CD4-positive, alpha-beta T cell (primary cell): ENCODE measurements at regions not wholly inside any gene's neighbourhood (a gene's known extent, or its start where the extent isn't known, plus 50 kb on each side); places are given as distances from the start of the nearest gene placed in this dataset.

Experiments
- ATAC-seq: fragments of 200-7000 bp; cut with Tn5 transposase; one replicate; pipeline ENCODE4 v1.10.0; 2022; ENCODE audit warnings: mild to moderate bottlenecking; ENCODE audit not compliant: poor library complexity
- CTCF ChIA-PET: fragments of 350-600 bp; sonication (Branson Sonifier 250); formaldehyde crosslinking; loops from one replicate; lab custom pipeline; 2021; ENCODE audit warnings: antibody characterized with exemption, inconsistent platforms; lab: Charles Lee
- POLR2A ChIA-PET: fragments of 350-600 bp; sonication (Branson Sonifier 250); formaldehyde crosslinking; loops from one replicate; lab custom pipeline; 2021; ENCODE audit warnings: antibody characterized with exemption, inconsistent platforms; lab: Charles Lee
- DNase-seq, 14 experiments: peaks; one replicate each; pipeline ENCODE4 v3.0.0-alpha.2; 2013 to 2020; ENCODE audit warnings: mixed read lengths in 2 of 14
- H3K27ac ChIP-seq, 2 donors: one replicate each; pipeline versions ENCODE4 v1.5.1 to v1.7.0; 2013; ENCODE audit warnings: low read length in 2 of 2, low read depth in 1 of 2, mild to moderate bottlenecking in 1 of 2
- H3K27me3 ChIP-seq, 2 experiments: 1 replicate in 1 of 2; 2 replicates in 1 of 2; pipeline versions ENCODE4 v1.6.1 to v1.7.0; 2013; ENCODE audit warnings: low read length in 2 of 2, control low read depth in 1 of 2, mild to moderate bottlenecking in 1 of 2, moderate library complexity in 1 of 2; ENCODE audit not compliant: insufficient read depth in 2 of 2, control insufficient read depth in 1 of 2
- H3K36me3 ChIP-seq: one replicate; pipeline ENCODE4 v1.6.1; 2013; ENCODE audit warnings: low read length, control low read depth; ENCODE audit not compliant: insufficient read depth
- H3K4me1 ChIP-seq: one replicate; pipeline ENCODE4 v1.6.1; 2013; ENCODE audit warnings: low read length, control low read depth; ENCODE audit not compliant: insufficient read depth
- H3K4me3 ChIP-seq: one replicate; pipeline ENCODE4 v1.5.1; 2013; ENCODE audit warnings: mild to moderate bottlenecking, low read length, moderate library complexity
- H3K9me3 ChIP-seq, 2 experiments: 1 replicate in 1 of 2; 2 replicates in 1 of 2; pipeline versions ENCODE4 v1.6.1 to v1.7.0; 2013; ENCODE audit warnings: low read length in 2 of 2, mild to moderate bottlenecking in 2 of 2, control low read depth in 1 of 2, moderate library complexity in 1 of 2; ENCODE audit not compliant: control insufficient read depth in 1 of 2, insufficient read depth in 1 of 2
- H3K27ac Mint-ChIP-seq: one replicate; pipeline ENCODE4 v1.8.0; 2020; ENCODE audit warnings: mixed read lengths
- H3K27me3 Mint-ChIP-seq: one replicate; pipeline ENCODE4 v1.8.0; 2021; ENCODE audit warnings: mixed read lengths
- H3K36me3 Mint-ChIP-seq: one replicate; pipeline ENCODE4 v1.8.0; 2021; ENCODE audit warnings: low read depth, mixed read lengths
- H3K4me1 Mint-ChIP-seq: one replicate; pipeline ENCODE4 v1.8.0; 2021; ENCODE audit warnings: low read depth, mixed read lengths
- H3K4me3 Mint-ChIP-seq: one replicate; pipeline ENCODE4 v1.8.0; 2020; ENCODE audit warnings: mild to moderate bottlenecking, mixed read lengths
- H3K9me3 Mint-ChIP-seq: one replicate; pipeline ENCODE4 v1.8.0; 2020; ENCODE audit warnings: mixed read lengths
- intact Hi-C, 2 experiments: fragments of 100-400 bp; cut with DNase I in 1 of 2; cut with micrococcal nuclease in 1 of 2; formaldehyde crosslinking; loops; one replicate each; pipeline versions ENCODE4 v1.15.1 to v1.9.0; 2023 to 2025; cut with DNase I, micrococcal nuclease
- TF ChIP-seq, protein P1 (sequence below): fragments of 200-600 bp; IDR thresholded peaks from one replicate; pipeline ENCODE4 v1.8.0; 2022; ENCODE audit warnings: antibody characterized with exemption, mild to moderate bottlenecking

DNA sequence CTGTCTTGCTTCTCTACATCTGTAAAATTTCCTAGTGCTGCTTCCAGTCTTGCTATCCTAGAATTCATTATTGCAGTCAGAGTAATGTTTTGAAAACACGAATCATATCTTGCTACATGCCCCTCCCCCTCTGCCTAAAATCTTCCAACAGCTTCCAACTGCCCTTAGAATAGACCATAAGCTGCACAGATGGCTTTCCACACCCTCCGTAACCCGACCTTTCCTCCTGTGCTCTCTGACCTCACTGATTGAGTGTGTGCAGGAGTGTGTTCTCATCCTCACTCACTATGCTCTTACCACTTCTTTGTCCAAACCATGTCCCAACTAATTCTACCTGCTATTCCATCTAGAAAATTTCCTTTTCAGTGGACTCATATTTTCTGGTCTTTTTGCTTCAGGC lies 121.2 kb upstream of the ANKRD1 start:
- Histone ChIP-seq H3K27ac (no peak overlapping the region), H3K4me3 (no peak overlapping the region), H3K9me3 (no peaks in the 10 kb centered on the region), H3K36me3 (no peaks in the 10 kb centered on the region), H3K27me3 (no peaks in the 10 kb centered on the region), H3K4me1 (no peaks in the 10 kb centered on the region)
- H3K4me1 Mint-ChIP-seq = no peaks in the 10 kb centered on the region
- ATAC-seq (no peak), DNase-seq (no peak)
- POLR2A ChIA-PET = no interaction called here
- H3K9me3 Mint-ChIP-seq = no peaks in the 10 kb centered on the region
- no peaks in the 10 kb centered on the region for H3K36me3 Mint-ChIP-seq
- no peak overlapping the region for H3K27ac Mint-ChIP-seq
- TF ChIP-seq, protein P1, sequence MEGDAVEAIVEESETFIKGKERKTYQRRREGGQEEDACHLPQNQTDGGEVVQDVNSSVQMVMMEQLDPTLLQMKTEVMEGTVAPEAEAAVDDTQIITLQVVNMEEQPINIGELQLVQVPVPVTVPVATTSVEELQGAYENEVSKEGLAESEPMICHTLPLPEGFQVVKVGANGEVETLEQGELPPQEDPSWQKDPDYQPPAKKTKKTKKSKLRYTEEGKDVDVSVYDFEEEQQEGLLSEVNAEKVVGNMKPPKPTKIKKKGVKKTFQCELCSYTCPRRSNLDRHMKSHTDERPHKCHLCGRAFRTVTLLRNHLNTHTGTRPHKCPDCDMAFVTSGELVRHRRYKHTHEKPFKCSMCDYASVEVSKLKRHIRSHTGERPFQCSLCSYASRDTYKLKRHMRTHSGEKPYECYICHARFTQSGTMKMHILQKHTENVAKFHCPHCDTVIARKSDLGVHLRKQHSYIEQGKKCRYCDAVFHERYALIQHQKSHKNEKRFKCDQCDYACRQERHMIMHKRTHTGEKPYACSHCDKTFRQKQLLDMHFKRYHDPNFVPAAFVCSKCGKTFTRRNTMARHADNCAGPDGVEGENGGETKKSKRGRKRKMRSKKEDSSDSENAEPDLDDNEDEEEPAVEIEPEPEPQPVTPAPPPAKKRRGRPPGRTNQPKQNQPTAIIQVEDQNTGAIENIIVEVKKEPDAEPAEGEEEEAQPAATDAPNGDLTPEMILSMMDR = no peak
- peaks cover 12% of the 10 kb centered on the region for H3K27me3 Mint-ChIP-seq
- intact Hi-C loops = no loop called here
- CTCF ChIA-PET = interaction anchor here (2.2 kb wide), 1 partner anchor 209 kb away, joined by 6 read pairs; no protein-coding TSS in a partner anchor
- no peak overlapping the region for H3K4me3 Mint-ChIP-seq

DNA sequence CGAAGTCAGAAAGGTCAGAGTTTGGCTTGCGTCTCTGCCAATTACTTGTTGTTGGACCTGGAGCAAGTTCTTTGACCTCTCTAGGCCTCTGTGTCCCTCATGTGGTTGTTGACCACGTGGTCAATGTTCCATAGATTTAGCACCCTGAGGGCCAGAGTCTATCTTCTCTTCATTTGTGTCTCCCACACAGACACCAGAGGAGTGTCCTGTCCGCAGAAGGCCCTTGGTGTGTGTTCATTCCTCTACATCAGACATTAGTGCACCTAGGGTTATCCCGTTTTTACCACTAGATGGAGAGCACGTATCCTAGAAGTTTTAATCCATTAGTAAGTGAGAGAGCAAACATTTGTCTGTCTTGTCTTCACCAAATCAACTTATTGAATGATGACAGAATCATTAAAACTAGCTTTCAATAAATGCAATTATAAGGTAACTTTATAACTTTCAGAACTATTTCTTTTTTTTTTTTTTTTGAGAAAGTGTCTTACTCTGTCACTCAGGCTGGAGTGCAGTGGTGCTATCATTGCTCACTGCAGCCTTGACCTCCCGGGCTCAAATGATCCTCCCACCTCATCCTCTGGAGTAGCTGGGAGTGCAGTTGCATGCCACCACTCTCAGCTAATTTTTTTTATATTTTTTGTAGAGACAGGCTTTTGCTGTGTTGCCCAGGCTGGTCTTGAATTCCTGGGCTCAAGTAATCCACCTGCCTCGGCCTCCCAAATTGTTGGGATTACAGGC lies 122.5 kb upstream of the ANKRD1 start:
- Mint-ChIP-seq H3K27me3 (peaks cover 12% of the 10 kb centered on the region), H3K9me3 (no peaks in the 10 kb centered on the region), H3K4me1 (no peaks in the 10 kb centered on the region), H3K4me3 (no peak overlapping the region), H3K27ac (no peak overlapping the region), H3K36me3 (no peaks in the 10 kb centered on the region)
- peak in 2 of 14 experiments; percentile 11 to 23 for DNase-seq
- intact Hi-C loops = no loop called here
- CTCF ChIA-PET = interaction anchor here (0.6 to 2.2 kb wide), 3 partner anchors 77 to 208 kb away, joined by 3 to 6 read pairs (median 4); no protein-coding TSS in a partner anchor
- no peak for ATAC-seq
- no peaks in the 10 kb centered on the region for H3K9me3 ChIP-seq
- POLR2A ChIA-PET = no interaction called here
- TF ChIP-seq, protein P1 = no peak
- H3K4me1 ChIP-seq = no peaks in the 10 kb centered on the region
- H3K4me3 ChIP-seq = no peak overlapping the region
- H3K27me3 ChIP-seq = no peaks in the 10 kb centered on the region
- H3K36me3 ChIP-seq = no peaks in the 10 kb centered on the region
- no peak overlapping the region for H3K27ac ChIP-seq

DNA sequence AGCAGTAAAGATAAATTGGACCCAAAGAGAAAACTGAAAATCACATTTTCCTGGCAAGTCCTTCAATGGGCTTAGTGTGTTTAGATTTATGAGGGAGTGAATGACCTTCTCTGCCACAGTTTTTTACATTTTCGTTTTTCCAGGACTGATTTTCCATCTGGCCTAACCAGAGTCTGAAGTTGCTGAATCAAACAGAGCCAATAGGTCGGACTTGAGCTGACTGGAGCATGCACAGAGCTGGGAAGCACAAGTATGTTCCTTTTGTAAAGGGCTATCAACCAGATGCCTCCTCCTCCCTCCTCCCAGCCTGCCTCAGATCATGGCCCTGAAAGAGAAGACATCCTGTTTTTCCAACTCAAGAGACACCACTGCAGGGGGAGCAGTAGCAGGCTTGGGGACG lies 126.0 kb upstream of the ANKRD1 start:
- intact Hi-C loops = no loop called here
- no peak overlapping the region for H3K4me3 ChIP-seq
- Mint-ChIP-seq H3K36me3 (no peaks in the 10 kb centered on the region), H3K4me1 (no peaks in the 10 kb centered on the region), H3K4me3 (no peak overlapping the region), H3K27ac (no peak overlapping the region), H3K27me3 (peaks cover 12% of the 10 kb centered on the region), H3K9me3 (no peaks in the 10 kb centered on the region)
- ChIA-PET CTCF (no interaction called here), POLR2A (no interaction called here)
- DNase-seq (no peak), ATAC-seq (no peak)
- TF ChIP-seq, protein P1 = no peak
- H3K27ac ChIP-seq = no peak overlapping the region
- H3K27me3 ChIP-seq = no peaks in the 10 kb centered on the region
- H3K36me3 ChIP-seq = no peaks in the 10 kb centered on the region
- H3K9me3 ChIP-seq = no peaks in the 10 kb centered on the region
- no peaks in the 10 kb centered on the region for H3K4me1 ChIP-seq
